ENCODE measurements at regions not wholly inside any gene's neighbourhood (a gene's known extent, or its start where the extent isn't known, plus 50 kb on each side); places are given as distances from the start of the nearest gene placed in this dataset.

DNA sequence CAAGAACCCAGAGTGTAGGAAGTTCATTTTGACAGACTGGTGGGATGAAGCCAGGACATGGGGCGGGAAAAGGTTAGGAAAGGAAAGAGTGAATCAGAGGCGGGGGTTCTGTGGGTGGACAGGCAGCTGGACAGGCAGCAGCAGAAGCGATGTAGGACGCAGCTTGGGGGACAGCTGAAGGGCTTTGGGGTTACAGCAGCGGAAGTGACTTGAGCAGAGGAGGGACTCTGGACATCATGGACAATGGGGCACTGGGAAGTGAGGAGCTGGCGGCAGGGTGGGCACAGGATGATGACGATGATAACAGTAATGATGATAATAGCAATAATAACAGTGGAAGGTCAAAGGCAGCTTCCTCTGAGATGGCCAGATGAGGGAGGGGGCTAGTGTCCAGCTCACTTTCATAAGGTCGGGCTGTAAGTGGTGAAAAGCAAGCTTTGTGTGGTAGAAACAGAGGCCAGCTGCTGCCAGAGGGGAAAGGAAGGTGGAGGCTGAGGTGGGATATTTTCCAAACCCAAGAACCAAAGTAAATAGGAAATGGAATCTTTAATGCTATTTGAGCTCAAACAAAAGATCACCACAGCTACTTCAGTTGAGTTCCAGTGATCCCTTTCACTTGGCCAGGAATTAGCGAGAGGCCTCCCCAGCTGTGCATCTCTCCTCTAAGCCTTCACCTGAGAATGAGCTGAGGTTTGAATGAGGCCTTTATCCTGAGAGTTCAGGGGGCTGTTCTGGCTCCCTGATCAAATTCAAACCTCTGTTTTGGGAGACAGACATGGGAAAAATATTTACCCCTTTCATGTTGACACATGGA lies 433.5 kb downstream of the DHX35 start:
- WGBS, 5 donors, result 66 to 83% (median 78%) methylated on average over 9 of the region's 9 CpGs
- intact Hi-C loops (cut with DNase I; ENCODE audit: low total_unique reads), result no loop called here
- Histone ChIP-seq H3K27me3 (no peaks in the 10 kb centered on the region), H3K9me3 (no peaks in the 10 kb centered on the region), H3K27ac (no peak overlapping the region), H3K4me1 (no peaks in the 10 kb centered on the region), H3K4me3 (no peak overlapping the region), H3K36me3 (no peaks in the 10 kb centered on the region)
- no peak for TF ChIP-seq POLR2A (IDR thresholded peaks at IDR 0.05)
- TF ChIP-seq, protein P1, sequence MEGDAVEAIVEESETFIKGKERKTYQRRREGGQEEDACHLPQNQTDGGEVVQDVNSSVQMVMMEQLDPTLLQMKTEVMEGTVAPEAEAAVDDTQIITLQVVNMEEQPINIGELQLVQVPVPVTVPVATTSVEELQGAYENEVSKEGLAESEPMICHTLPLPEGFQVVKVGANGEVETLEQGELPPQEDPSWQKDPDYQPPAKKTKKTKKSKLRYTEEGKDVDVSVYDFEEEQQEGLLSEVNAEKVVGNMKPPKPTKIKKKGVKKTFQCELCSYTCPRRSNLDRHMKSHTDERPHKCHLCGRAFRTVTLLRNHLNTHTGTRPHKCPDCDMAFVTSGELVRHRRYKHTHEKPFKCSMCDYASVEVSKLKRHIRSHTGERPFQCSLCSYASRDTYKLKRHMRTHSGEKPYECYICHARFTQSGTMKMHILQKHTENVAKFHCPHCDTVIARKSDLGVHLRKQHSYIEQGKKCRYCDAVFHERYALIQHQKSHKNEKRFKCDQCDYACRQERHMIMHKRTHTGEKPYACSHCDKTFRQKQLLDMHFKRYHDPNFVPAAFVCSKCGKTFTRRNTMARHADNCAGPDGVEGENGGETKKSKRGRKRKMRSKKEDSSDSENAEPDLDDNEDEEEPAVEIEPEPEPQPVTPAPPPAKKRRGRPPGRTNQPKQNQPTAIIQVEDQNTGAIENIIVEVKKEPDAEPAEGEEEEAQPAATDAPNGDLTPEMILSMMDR (IDR thresholded peaks at IDR 0.05), result no peak
- TF ChIP-seq EP300 (IDR thresholded peaks at IDR 0.05), result no peak
- no peak for TF ChIP-seq POLR2AphosphoS5 (IDR thresholded peaks at IDR 0.05)
- peak in 1 of 2 donors; percentile 24 for DNase-seq

DNA sequence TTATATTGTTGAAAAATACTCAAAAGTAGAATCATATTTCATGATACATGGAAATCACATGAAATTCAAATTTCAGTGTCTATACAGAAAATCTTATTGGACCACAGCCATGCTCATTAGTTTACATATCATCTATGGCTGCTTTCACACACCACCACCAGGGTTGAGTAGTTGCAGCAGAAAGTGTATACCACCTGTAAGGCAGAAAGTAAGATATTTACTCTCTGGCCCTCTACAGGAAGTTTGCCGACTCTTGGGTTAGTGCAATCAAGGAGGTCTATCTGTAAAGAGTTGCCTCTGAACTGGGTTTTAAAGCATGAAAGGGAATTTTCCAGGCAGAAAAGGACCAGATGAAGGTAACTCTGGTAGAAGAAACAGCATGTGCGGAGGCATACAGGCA lies 432.3 kb downstream of the DHX35 start:
- TF ChIP-seq POLR2AphosphoS5 (IDR thresholded peaks at IDR 0.05) (no peak), EP300 (IDR thresholded peaks at IDR 0.05) (no peak), POLR2A (IDR thresholded peaks at IDR 0.05) (no peak)
- TF ChIP-seq, protein P1 (IDR thresholded peaks at IDR 0.05), result no peak
- no peaks in the 10 kb centered on the region for H3K4me1 ChIP-seq
- H3K27me3 ChIP-seq, result no peaks in the 10 kb centered on the region
- H3K27ac ChIP-seq, result no peak overlapping the region
- intact Hi-C loops (cut with DNase I; ENCODE audit: low total_unique reads), result no loop called here
- no peaks in the 10 kb centered on the region for H3K9me3 ChIP-seq
- no peaks in the 10 kb centered on the region for H3K36me3 ChIP-seq
- 77 to 90% (median 81%) methylated on average over 2 of the region's 2 CpGs for WGBS, 5 donors
- no peak for DNase-seq
- no peak overlapping the region for H3K4me3 ChIP-seq

DNA sequence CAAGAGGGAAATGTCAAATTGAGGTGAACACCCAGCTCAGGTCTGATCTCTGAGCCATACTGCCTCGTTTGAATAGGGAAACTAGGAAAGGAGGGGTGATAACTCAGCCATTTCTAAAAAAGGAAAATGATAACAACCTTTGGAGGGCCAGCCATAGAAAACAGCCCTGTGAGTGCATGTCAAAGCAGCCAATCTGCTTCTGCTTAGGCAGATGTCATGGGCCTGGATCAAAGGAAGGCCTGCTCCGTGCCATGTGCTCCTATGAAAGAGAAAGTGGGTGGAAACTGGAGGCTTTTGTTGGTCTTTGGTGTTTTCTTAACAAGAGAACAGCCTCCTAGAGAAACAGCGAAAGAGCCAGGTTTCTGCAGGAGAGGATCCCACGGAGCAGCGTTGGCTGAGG lies 428.0 kb downstream of the DHX35 start:
- Histone ChIP-seq H3K27ac (no peak overlapping the region), H3K36me3 (no peaks in the 10 kb centered on the region), H3K4me1 (no peaks in the 10 kb centered on the region), H3K9me3 (no peaks in the 10 kb centered on the region), H3K27me3 (no peaks in the 10 kb centered on the region), H3K4me3 (no peak overlapping the region)
- DNase-seq, result no peak
- 59 to 71% (median 62%) methylated on average over 5 of the region's 5 CpGs for WGBS, 5 donors
- intact Hi-C loops (cut with DNase I; ENCODE audit: low total_unique reads), result no loop called here
- no peak for TF ChIP-seq POLR2A (IDR thresholded peaks at IDR 0.05)
- no peak for TF ChIP-seq POLR2AphosphoS5 (IDR thresholded peaks at IDR 0.05)
- TF ChIP-seq EP300 (IDR thresholded peaks at IDR 0.05), result no peak
- TF ChIP-seq, protein P1 (IDR thresholded peaks at IDR 0.05), result no peak

DNA sequence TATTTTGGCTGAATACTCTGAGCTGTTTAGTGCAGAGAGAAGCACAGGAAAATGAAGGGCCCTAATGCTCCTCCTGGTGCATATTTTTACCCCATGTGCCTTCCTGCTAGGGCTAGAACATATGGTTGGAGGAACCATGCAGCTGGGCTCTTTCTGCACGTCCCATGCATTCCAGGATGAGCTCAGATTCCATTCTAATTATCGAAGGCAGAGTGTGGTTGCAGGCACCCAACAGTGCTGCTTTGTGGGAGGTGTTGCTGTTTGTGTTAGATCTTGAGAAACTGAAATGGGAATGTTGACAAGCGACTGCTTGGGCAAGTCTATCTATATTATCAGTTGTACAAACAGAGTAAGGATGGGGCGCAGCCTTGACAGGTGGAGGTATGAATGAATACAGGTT lies 419.5 kb downstream of the DHX35 start:
- 35 to 71% (median 53%) methylated on average over 4 of the region's 4 CpGs for WGBS, 5 donors
- Histone ChIP-seq H3K36me3 (no peaks in the 10 kb centered on the region), H3K27ac (no peak overlapping the region), H3K27me3 (no peaks in the 10 kb centered on the region), H3K9me3 (no peaks in the 10 kb centered on the region), H3K4me1 (no peaks in the 10 kb centered on the region), H3K4me3 (no peak overlapping the region)
- TF ChIP-seq POLR2A (IDR thresholded peaks at IDR 0.05) (no peak), POLR2AphosphoS5 (IDR thresholded peaks at IDR 0.05) (no peak), EP300 (IDR thresholded peaks at IDR 0.05) (no peak)
- TF ChIP-seq, protein P1 (IDR thresholded peaks at IDR 0.05), result no peak
- intact Hi-C loops (cut with DNase I; ENCODE audit: low total_unique reads), result no loop called here
- no peak for DNase-seq

Measured in stomach (tissue), 8 donors.